ENCODE measurements at regions not wholly inside any gene's neighbourhood (a gene's known extent, or its start where the extent isn't known, plus 50 kb on each side); places are given as distances from the start of the nearest gene placed in this dataset.

DNA sequence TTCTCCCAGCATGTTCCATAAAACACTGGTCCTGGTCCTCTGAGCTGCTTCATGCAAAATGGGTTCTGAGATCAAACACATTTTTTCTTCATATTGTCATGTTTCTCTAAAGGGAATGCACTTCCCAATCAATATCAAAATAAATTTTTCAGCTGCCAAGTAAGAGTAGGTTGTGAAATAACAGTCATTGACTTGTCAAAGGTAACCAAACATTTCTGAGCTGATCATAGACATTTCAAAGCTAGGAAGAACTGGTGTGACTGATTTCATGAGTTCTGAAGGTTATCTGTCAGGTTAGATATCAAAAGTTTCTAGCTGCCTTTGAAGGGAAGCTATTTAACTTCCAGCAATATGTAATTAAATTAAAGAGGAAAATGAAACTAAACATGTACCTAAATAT lies 770.9 kb downstream of the TBL1XR1 start:
- Histone ChIP-seq H3K4me1 (no peaks in the 10 kb centered on the region), H3K79me2 (no peaks in the 10 kb centered on the region), H3K27me3 (ENCODE audit: control insufficient read depth, insufficient read depth, low read length) (no peaks in the 10 kb centered on the region), H2AFZ (no peak overlapping the region), H3K36me3 (ENCODE audit: control insufficient read depth, insufficient read depth, low read length) (no peaks in the 10 kb centered on the region), H3K9me3 (ENCODE audit: control insufficient read depth, low read length) (no peaks in the 10 kb centered on the region), H3K27ac (no peak overlapping the region), H3K4me2 (ENCODE audit: low read length) (no peak overlapping the region), H3K9ac (no peak overlapping the region), H3K4me3 (ENCODE audit: low read depth, low read length) (no peak overlapping the region)
- TF ChIP-seq, protein P1, sequence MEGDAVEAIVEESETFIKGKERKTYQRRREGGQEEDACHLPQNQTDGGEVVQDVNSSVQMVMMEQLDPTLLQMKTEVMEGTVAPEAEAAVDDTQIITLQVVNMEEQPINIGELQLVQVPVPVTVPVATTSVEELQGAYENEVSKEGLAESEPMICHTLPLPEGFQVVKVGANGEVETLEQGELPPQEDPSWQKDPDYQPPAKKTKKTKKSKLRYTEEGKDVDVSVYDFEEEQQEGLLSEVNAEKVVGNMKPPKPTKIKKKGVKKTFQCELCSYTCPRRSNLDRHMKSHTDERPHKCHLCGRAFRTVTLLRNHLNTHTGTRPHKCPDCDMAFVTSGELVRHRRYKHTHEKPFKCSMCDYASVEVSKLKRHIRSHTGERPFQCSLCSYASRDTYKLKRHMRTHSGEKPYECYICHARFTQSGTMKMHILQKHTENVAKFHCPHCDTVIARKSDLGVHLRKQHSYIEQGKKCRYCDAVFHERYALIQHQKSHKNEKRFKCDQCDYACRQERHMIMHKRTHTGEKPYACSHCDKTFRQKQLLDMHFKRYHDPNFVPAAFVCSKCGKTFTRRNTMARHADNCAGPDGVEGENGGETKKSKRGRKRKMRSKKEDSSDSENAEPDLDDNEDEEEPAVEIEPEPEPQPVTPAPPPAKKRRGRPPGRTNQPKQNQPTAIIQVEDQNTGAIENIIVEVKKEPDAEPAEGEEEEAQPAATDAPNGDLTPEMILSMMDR (IDR thresholded peaks at IDR 0.05): no peak

- Histone ChIP-seq H3K36me3 (ENCODE audit: control insufficient read depth, insufficient read depth, low read length) (no peaks in the 10 kb centered on the region), H3K27ac (no peak overlapping the region), H3K9ac (no peak overlapping the region), H3K79me2 (no peaks in the 10 kb centered on the region), H3K27me3 (ENCODE audit: control insufficient read depth, insufficient read depth, low read length) (no peaks in the 10 kb centered on the region), H3K4me2 (ENCODE audit: low read length) (no peak overlapping the region), H3K4me1 (no peaks in the 10 kb centered on the region), H2AFZ (no peak overlapping the region), H3K4me3 (ENCODE audit: low read depth, low read length) (no peak overlapping the region), H3K9me3 (ENCODE audit: control insufficient read depth, low read length) (no peaks in the 10 kb centered on the region)
- TF ChIP-seq, protein P1 (IDR thresholded peaks at IDR 0.05): no peak
Observed at GRCh38 chr3:176416870-176417269, 780.4 kb downstream of the TBL1XR1 start.

GRCh38 chr3:176415661-176416295 lies 781.5 kb downstream of the TBL1XR1 start:
- Histone ChIP-seq H3K79me2 (no peaks in the 10 kb centered on the region), H3K27me3 (ENCODE audit: control insufficient read depth, insufficient read depth, low read length) (no peaks in the 10 kb centered on the region), H3K4me3 (ENCODE audit: low read depth, low read length) (no peak overlapping the region), H3K4me1 (no peaks in the 10 kb centered on the region), H3K36me3 (ENCODE audit: control insufficient read depth, insufficient read depth, low read length) (no peaks in the 10 kb centered on the region), H3K9ac (no peak overlapping the region), H3K4me2 (ENCODE audit: low read length) (no peak overlapping the region), H3K9me3 (ENCODE audit: control insufficient read depth, low read length) (no peaks in the 10 kb centered on the region), H3K27ac (no peak overlapping the region), H2AFZ (no peak overlapping the region)
- TF ChIP-seq, protein P1 (IDR thresholded peaks at IDR 0.05): no peak

- Histone ChIP-seq H3K27me3 (ENCODE audit: control insufficient read depth, insufficient read depth, low read length) (no peaks in the 10 kb centered on the region), H3K4me3 (ENCODE audit: low read depth, low read length) (no peak overlapping the region), H3K4me1 (no peaks in the 10 kb centered on the region), H3K79me2 (no peaks in the 10 kb centered on the region), H3K9me3 (ENCODE audit: control insufficient read depth, low read length) (no peaks in the 10 kb centered on the region), H3K27ac (no peak overlapping the region), H2AFZ (no peak overlapping the region), H3K9ac (no peak overlapping the region), H3K36me3 (ENCODE audit: control insufficient read depth, insufficient read depth, low read length) (no peaks in the 10 kb centered on the region), H3K4me2 (ENCODE audit: low read length) (no peak overlapping the region)
- TF ChIP-seq, protein P1 (IDR thresholded peaks at IDR 0.05): no peak
Observed at GRCh38 chr3:176412771-176413170, 784.5 kb downstream of the TBL1XR1 start.

DNA sequence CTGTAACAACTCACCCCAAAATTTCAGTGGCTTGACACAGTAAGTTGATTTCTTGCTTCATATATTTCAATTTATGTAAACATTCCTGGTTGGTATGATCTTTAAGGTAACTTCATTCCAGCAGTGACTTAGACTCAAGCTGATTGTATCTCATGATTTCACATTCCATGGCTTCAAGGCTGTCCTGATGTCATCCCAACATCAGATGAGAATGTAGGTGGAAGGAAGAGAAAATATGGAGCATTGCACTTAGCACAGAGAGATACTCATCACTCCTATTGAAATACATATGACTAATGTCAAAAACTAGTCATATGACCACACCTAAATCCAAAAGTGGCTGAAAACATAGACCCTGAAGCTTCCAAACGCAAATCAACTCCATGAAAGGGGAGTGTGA lies 793.8 kb downstream of the TBL1XR1 start:
- H3K36me3 ChIP-seq (ENCODE audit: control insufficient read depth, insufficient read depth, low read length): no peaks in the 10 kb centered on the region
- H2AFZ ChIP-seq: no peak overlapping the region
- H3K27me3 ChIP-seq (ENCODE audit: control insufficient read depth, insufficient read depth, low read length): no peaks in the 10 kb centered on the region
- no peak overlapping the region for H3K4me2 ChIP-seq (ENCODE audit: low read length)
- no peaks in the 10 kb centered on the region for H3K79me2 ChIP-seq
- H3K27ac ChIP-seq: no peak overlapping the region
- H3K4me3 ChIP-seq (ENCODE audit: low read depth, low read length): no peak overlapping the region
- no peaks in the 10 kb centered on the region for H3K9me3 ChIP-seq (ENCODE audit: control insufficient read depth, low read length)
- H3K9ac ChIP-seq: no peak overlapping the region
- TF ChIP-seq, protein P1 (IDR thresholded peaks at IDR 0.05): no peak
- no peaks in the 10 kb centered on the region for H3K4me1 ChIP-seq

All from parathyroid adenoma (tissue), 2 donors.